SK-N-SH treated with all-trans-retinoic acid at 6 μM for 48 hours (cell line): ENCODE measurements at regions not wholly inside any gene's neighbourhood (a gene's known extent, or its start where the extent isn't known, plus 50 kb on each side); places are given as distances from the start of the nearest gene placed in this dataset.

Source experiments
- ATAC-seq: fragments of 200-7000 bp; cut with Tn5 transposase; 3 replicates; pipeline ENCODE4 v1.9.1; 2020; ENCODE audit warnings: mild to moderate bottlenecking, moderate library complexity
- ARNTL ChIP-seq: fragments of 450-650 bp; formaldehyde crosslinking; IDR thresholded peaks from 2 replicates; pipeline ENCODE4 v1.5.0; 2020; ENCODE audit warnings: low read depth, mild to moderate bottlenecking, moderate library complexity, borderline replicate concordance
- BACH2 ChIP-seq: fragments of 250-450 bp; sonication (Bioruptor Pico); IDR thresholded peaks from 2 replicates; pipeline ENCODE4 v1.9.0; 2021; ENCODE audit warnings: mild to moderate bottlenecking, borderline replicate concordance
- CREB5 ChIP-seq: fragments of 250-450 bp; sonication (Bioruptor Pico); IDR thresholded peaks from 2 replicates; pipeline ENCODE4 v1.5.1; 2020; ENCODE audit warnings: low read depth, mild to moderate bottlenecking, moderate library complexity
- CSDC2 ChIP-seq: fragments of 250-450 bp; sonication (Bioruptor Pico); IDR thresholded peaks from 2 replicates; pipeline ENCODE4 v1.5.0; 2020; ENCODE audit warnings: mild to moderate bottlenecking, moderate library complexity
- ESRRG ChIP-seq: fragments of 250-450 bp; sonication (Bioruptor Pico); IDR thresholded peaks from 2 replicates; pipeline ENCODE4 v1.6.1; 2021; ENCODE audit warnings: mild to moderate bottlenecking
- GLIS3 ChIP-seq: fragments of 250-450 bp; sonication (Bioruptor Pico); IDR thresholded peaks from 2 replicates; pipeline ENCODE4 v1.5.0; 2020; ENCODE audit warnings: mild to moderate bottlenecking, moderate library complexity
- ISL1 ChIP-seq: fragments of 250-450 bp; sonication (Bioruptor Pico); IDR thresholded peaks from 2 replicates; pipeline ENCODE4 v2.1.2; 2022; ENCODE audit warnings: mild to moderate bottlenecking, moderate library complexity
- OSR1 ChIP-seq: fragments of 250-450 bp; sonication (Bioruptor Pico); IDR thresholded peaks from 2 replicates; pipeline ENCODE4 v1.8.0; 2022; ENCODE audit warnings: moderate library complexity, mild to moderate bottlenecking, inconsistent platforms
- PATZ1 ChIP-seq: fragments of 250-450 bp; sonication (Bioruptor Pico); IDR thresholded peaks from 2 replicates; pipeline ENCODE4 v1.8.0; 2020; ENCODE audit warnings: mild to moderate bottlenecking, moderate library complexity, borderline replicate concordance
- PPARA ChIP-seq: fragments of 250-450 bp; sonication (Bioruptor Pico); IDR thresholded peaks from 2 replicates; pipeline ENCODE4 v1.5.0; 2020; ENCODE audit warnings: mild to moderate bottlenecking, borderline replicate concordance
- RARB ChIP-seq: fragments of 250-450 bp; sonication (Bioruptor Pico); IDR thresholded peaks from 2 replicates; pipeline ENCODE4 v1.8.0; 2021; ENCODE audit warnings: mild to moderate bottlenecking, moderate library complexity
- SNAI2 ChIP-seq: fragments of 250-450 bp; sonication (Bioruptor Pico); IDR thresholded peaks from 2 replicates; pipeline ENCODE4 v1.5.0; 2020; ENCODE audit warnings: mild to moderate bottlenecking, moderate library complexity
- TCF4 ChIP-seq: fragments of 250-450 bp; sonication (Bioruptor Pico); IDR thresholded peaks from 2 replicates; pipeline ENCODE4 v1.8.0; 2021; ENCODE audit warnings: mild to moderate bottlenecking, moderate library complexity, borderline replicate concordance
- TOX ChIP-seq: fragments of 250-450 bp; sonication (Bioruptor Pico); IDR thresholded peaks from 2 replicates; pipeline ENCODE4 v1.8.0; 2021; ENCODE audit warnings: mild to moderate bottlenecking, moderate library complexity, borderline replicate concordance
- TSHZ2 ChIP-seq: fragments of 250-450 bp; sonication (Bioruptor Pico); IDR thresholded peaks from 2 replicates; pipeline ENCODE4 v1.5.0; 2020; ENCODE audit warnings: mild to moderate bottlenecking, moderate library complexity
- ZC3H10 ChIP-seq: fragments of 250-450 bp; sonication (Bioruptor Pico); IDR thresholded peaks from 2 replicates; pipeline ENCODE4 v1.5.1; 2021; ENCODE audit warnings: mild to moderate bottlenecking, moderate library complexity
- ZFP3 ChIP-seq: fragments of 250-450 bp; sonication (Bioruptor Pico); IDR thresholded peaks from 2 replicates; pipeline ENCODE4 v1.5.0; 2020; ENCODE audit warnings: mild to moderate bottlenecking, moderate library complexity
- ZFP30 ChIP-seq: fragments of 450-650 bp; formaldehyde crosslinking; IDR thresholded peaks from 2 replicates; pipeline ENCODE4 v1.5.0; 2022; ENCODE audit warnings: mild to moderate bottlenecking, moderate library complexity
- ZNF565 ChIP-seq: fragments of 450-650 bp; formaldehyde crosslinking; conservative IDR thresholded peaks from 2 replicates; pipeline ENCODE4 v1.5.0; 2020; ENCODE audit warnings: low read depth, mild to moderate bottlenecking, moderate library complexity
- ZNF70 ChIP-seq: fragments of 450-650 bp; formaldehyde crosslinking; IDR thresholded peaks from 2 replicates; pipeline ENCODE4 v1.5.0; 2020; ENCODE audit warnings: mild to moderate bottlenecking, moderate library complexity
- ZNF8 ChIP-seq: fragments of 450-650 bp; formaldehyde crosslinking; IDR thresholded peaks from 2 replicates; pipeline ENCODE4 v1.5.0; 2020; ENCODE audit warnings: mild to moderate bottlenecking, moderate library complexity
- TF ChIP-seq, protein P1 (sequence below): fragments of 250-450 bp; sonication (Bioruptor Pico); IDR thresholded peaks from 2 replicates; pipeline ENCODE4 v1.8.0; 2021; ENCODE audit warnings: low read depth, mild to moderate bottlenecking, moderate library complexity, borderline replicate concordance
- TF ChIP-seq, protein P2 (sequence below): fragments of 250-450 bp; sonication (Bioruptor Pico); IDR thresholded peaks from 2 replicates; pipeline ENCODE4 v1.5.1; 2021; ENCODE audit warnings: mild to moderate bottlenecking, moderate library complexity

DNA sequence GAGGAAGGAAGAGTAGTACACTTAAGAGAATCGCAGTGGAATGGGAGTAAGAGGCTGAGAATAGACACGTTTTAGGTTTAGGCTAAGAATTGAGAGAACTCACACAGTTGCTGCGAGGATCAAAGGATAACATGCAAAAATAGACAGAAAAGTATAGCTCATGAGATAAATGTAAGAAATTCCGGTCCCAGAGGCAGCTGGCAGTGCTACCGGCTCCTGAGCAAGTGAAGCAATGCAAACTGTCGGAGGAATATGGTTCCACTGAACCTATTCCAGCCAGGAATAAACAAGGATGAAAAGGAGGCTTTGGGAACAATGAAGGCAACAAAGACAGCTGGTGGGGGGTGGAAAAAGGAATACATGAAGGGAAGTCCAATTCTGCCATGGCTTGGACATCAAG is 191.8 kb downstream of the QDPR start:
- ATAC-seq, result no peak
- no peak for TF ChIP-seq TCF4
- no peak for TF ChIP-seq SNAI2
- no peak for TF ChIP-seq ZFP30 (CRISPR knock-in tag)
- no peak for TF ChIP-seq BACH2
- TF ChIP-seq TOX, result no peak
- TF ChIP-seq RARB, result no peak
- TF ChIP-seq, protein P1, sequence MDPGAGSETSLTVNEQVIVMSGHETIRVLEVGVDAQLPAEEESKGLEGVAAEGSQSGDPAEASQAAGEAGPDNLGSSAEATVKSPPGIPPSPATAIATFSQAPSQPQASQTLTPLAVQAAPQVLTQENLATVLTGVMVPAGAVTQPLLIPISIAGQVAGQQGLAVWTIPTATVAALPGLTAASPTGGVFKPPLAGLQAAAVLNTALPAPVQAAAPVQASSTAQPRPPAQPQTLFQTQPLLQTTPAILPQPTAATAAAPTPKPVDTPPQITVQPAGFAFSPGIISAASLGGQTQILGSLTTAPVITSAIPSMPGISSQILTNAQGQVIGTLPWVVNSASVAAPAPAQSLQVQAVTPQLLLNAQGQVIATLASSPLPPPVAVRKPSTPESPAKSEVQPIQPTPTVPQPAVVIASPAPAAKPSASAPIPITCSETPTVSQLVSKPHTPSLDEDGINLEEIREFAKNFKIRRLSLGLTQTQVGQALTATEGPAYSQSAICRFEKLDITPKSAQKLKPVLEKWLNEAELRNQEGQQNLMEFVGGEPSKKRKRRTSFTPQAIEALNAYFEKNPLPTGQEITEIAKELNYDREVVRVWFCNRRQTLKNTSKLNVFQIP (CRISPR knock-in tag), result no peak
- no peak for TF ChIP-seq GLIS3 (CRISPR knock-in tag)
- no peak for TF ChIP-seq PATZ1 (CRISPR knock-in tag)
- TF ChIP-seq, all 23 proteins: peak for 0

DNA sequence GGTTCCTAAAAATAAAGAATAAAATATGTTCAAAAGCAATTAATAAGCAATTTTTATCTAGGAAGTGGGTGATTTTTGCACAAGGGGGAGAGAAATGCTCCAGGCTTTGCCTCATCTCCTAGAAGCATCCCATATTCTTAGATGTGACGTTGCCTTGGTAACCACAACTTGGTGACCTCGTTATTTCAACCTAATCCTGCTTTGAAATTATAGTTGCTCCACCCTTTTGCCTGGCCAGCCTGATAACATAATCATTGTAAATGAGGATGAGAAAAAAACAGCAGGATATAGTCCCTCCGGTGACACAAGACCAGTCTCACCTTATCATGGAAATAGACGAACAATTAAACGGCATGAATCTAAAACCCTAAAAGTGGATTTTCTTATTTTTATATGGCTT is 194.4 kb downstream of the QDPR start:
- no peak for ATAC-seq
- TF ChIP-seq SNAI2, result no peak
- TF ChIP-seq ISL1 (CRISPR knock-in tag), result no peak
- no peak for TF ChIP-seq CREB5 (CRISPR knock-in tag)
- no peak for TF ChIP-seq CSDC2 (CRISPR knock-in tag)
- TF ChIP-seq TSHZ2 (CRISPR knock-in tag), result no peak
- TF ChIP-seq ZNF70 (CRISPR knock-in tag), result no peak
- no peak for TF ChIP-seq PATZ1 (CRISPR knock-in tag)
- no peak for TF ChIP-seq ZC3H10 (CRISPR knock-in tag)
- TF ChIP-seq, protein P1 (CRISPR knock-in tag), result no peak
- no peak for TF ChIP-seq GLIS3 (CRISPR knock-in tag)
- no peak for TF ChIP-seq ZFP30 (CRISPR knock-in tag)
- TF ChIP-seq PPARA (CRISPR knock-in tag), result no peak
- TF ChIP-seq ESRRG (CRISPR knock-in tag), result no peak
- no peak for TF ChIP-seq ZNF565
- no peak for TF ChIP-seq ARNTL (CRISPR knock-in tag)
- TF ChIP-seq, protein P2, sequence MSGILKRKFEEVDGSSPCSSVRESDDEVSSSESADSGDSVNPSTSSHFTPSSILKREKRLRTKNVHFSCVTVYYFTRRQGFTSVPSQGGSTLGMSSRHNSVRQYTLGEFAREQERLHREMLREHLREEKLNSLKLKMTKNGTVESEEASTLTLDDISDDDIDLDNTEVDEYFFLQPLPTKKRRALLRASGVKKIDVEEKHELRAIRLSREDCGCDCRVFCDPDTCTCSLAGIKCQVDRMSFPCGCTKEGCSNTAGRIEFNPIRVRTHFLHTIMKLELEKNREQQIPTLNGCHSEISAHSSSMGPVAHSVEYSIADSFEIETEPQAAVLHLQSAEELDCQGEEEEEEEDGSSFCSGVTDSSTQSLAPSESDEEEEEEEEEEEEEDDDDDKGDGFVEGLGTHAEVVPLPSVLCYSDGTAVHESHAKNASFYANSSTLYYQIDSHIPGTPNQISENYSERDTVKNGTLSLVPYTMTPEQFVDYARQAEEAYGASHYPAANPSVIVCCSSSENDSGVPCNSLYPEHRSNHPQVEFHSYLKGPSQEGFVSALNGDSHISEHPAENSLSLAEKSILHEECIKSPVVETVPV, result no peak
- no peak for TF ChIP-seq ZFP3 (CRISPR knock-in tag)
- no peak for TF ChIP-seq ZNF8
- TF ChIP-seq OSR1 (CRISPR knock-in tag), result no peak
- TF ChIP-seq BACH2, result no peak
